Gastrocnemius medialis (tissue), 4 donors: ENCODE measurements at regions not wholly inside any gene's neighbourhood (a gene's known extent, or its start where the extent isn't known, plus 50 kb on each side); places are given as distances from the start of the nearest gene placed in this dataset.

Source experiments
- POLR2A ChIP-seq, 2 donors: fragments of 450-650 bp; IDR thresholded peaks; one replicate each; pipeline ENCODE4 v1.6.1; 2017; ENCODE audit warnings: antibody characterized with exemption in 2 of 2, mild to moderate bottlenecking in 2 of 2, moderate library complexity in 2 of 2
- TF ChIP-seq, protein P1 (sequence below), 5 experiments: fragments of 450-650 bp in 3 of 5; fragments of 200-600 bp in 2 of 5; sonication (generic) in 2 of 5; IDR thresholded peaks in 4 of 5; conservative IDR thresholded peaks in 1 of 5; 1 replicate in 4 of 5; 2 replicates in 1 of 5; pipeline ENCODE4 v1.5.1; 2016 to 2019; ENCODE audit warnings: antibody characterized with exemption in 5 of 5, mild to moderate bottlenecking in 3 of 5, moderate library complexity in 3 of 5

- TF ChIP-seq, protein P1, sequence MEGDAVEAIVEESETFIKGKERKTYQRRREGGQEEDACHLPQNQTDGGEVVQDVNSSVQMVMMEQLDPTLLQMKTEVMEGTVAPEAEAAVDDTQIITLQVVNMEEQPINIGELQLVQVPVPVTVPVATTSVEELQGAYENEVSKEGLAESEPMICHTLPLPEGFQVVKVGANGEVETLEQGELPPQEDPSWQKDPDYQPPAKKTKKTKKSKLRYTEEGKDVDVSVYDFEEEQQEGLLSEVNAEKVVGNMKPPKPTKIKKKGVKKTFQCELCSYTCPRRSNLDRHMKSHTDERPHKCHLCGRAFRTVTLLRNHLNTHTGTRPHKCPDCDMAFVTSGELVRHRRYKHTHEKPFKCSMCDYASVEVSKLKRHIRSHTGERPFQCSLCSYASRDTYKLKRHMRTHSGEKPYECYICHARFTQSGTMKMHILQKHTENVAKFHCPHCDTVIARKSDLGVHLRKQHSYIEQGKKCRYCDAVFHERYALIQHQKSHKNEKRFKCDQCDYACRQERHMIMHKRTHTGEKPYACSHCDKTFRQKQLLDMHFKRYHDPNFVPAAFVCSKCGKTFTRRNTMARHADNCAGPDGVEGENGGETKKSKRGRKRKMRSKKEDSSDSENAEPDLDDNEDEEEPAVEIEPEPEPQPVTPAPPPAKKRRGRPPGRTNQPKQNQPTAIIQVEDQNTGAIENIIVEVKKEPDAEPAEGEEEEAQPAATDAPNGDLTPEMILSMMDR (IDR thresholded peaks at IDR 0.05 in 4 of 5, conservative IDR thresholded peaks at IDR 0.05 in 1 of 5) = no peak
- no peak for TF ChIP-seq POLR2A (IDR thresholded peaks at IDR 0.05)
Measured at GRCh38 chr9:86605303-86605702, 251.1 kb upstream of the TUT7 start.
